Islet precursor cell (in vitro differentiated cells): ENCODE measurements at regions not wholly inside any gene's neighbourhood (a gene's known extent, or its start where the extent isn't known, plus 50 kb on each side); places are given as distances from the start of the nearest gene placed in this dataset.

Experiments
- DNase-seq: peaks from one replicate; pipeline ENCODE4 v3.0.0-alpha.2; 2018

DNA sequence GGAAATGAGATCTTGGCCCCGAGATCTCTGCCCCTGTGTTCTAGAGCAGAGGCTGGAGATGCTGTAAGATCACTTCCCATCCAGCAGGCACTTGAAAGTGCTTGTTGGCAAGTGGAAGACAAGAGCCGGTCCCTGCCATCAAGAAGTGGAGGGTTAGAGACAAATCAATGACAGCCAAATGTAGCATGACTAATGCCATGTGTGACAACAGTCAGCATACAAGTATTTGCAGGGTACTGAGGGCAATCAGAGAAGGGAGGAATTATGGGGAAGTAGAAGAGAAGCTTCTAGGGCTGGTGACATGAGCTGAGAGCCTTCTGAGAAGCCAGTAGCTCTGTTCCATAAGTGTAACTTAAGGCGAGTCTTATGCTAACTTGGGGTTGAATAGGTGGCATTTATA, 58.6 kb downstream of the TMEM17 start:
- no peak for DNase-seq

DNA sequence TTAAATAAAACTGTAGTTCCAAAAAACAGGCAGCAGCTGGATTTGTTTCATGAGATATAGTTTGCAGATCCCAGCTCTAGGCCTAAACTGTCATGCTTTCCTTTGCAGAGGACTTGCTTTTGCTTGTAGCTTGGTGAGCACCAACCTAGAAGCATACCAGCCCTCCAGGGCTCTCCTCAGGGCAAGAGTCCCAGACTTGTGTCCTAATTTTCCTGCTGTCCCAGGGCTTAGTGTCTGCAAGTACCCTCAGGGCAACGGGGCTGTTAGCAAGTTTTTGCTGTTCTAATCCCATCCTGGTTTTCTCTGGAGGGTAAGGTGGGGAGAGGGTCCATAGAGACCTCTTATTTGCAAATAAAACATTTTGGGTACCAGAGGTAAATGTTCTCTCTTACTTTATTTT, 59.5 kb downstream of the TMEM17 start:
- DNase-seq = no peak

DNA sequence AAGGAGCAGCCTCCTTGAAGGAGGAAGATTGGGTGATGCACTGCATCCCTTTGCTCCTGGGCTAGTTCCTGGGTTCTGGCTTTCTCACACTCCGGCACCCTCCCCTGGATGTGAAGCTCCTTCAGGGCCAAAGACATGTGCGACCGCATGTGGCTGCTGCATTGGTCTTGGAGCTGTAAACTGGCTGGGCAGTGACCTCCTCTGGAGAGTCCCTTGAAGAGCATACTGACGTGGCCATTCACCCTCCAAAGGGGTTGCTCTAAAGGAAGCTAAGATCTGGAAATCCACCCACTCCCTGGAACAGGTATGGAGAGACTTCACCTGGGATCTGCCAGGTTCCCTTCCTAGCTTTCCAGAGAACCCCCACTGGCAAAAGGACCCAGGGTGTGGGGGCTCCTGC, 62.1 kb downstream of the TMEM17 start:
- peak; percentile 49 for DNase-seq

DNA sequence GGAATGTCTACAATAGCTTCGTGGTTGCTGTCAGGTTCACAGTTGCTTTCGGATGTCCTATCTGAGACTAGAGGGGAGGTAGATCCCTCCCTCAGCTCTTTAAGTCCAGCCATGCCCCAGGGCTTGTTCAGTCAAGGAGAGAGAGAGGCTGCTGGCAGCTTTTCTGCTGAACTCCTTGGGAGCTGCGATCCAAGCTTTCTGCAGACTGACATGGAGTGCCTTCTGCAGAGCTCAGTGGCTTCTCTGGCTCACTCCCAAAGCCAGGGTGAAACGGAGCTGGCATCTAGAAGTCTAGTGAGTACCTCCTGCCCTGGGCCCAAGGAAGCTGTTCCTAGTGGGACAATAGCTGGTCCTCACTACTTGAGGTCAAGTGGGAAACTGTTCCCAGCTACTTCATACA, 62.5 kb downstream of the TMEM17 start:
- no peak for DNase-seq

DNA sequence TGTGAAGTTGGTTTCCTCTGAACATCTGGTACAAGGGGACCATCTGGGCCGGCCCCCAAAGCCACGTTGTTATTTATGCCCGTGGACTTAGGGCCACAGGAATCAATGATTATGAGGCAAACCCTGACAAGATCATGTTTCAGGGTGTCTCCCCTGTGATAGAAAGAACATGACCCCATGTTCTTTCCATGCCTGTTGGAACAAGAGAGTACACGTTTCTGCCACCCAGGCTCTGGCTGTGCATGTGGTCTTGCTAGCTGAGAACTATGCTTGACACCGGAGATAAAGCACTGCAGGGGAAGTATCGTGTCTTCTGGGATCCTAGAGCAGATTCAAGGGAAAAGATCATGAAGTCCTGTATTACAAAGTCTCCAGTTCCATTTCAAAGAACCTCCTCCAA, 64.2 kb downstream of the TMEM17 start:
- DNase-seq = no peak

DNA sequence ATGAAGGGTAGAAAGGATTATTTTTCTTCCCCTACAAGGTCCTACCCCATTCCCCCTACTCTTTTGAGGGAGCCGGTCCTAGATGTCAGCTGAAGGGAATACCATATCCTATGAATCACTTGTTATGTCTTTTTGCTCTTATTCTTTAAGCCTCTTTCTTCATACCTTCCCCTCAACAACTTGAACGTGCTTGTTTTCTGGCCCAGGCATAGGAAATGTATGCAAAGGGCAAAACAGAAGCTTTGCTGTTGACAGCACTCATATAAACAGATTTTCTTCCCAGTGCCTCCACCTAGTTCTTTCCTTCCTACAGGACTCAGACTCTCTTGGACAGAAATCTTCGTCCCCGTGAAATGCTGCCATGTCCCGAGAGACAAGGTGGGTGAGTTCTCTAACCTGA, 64.6 kb downstream of the TMEM17 start:
- no peak for DNase-seq

- DNase-seq = no peak
These were observed 65.6 kb downstream of the TMEM17 start for GRCh38 chr2:62440281-62440946.

DNA sequence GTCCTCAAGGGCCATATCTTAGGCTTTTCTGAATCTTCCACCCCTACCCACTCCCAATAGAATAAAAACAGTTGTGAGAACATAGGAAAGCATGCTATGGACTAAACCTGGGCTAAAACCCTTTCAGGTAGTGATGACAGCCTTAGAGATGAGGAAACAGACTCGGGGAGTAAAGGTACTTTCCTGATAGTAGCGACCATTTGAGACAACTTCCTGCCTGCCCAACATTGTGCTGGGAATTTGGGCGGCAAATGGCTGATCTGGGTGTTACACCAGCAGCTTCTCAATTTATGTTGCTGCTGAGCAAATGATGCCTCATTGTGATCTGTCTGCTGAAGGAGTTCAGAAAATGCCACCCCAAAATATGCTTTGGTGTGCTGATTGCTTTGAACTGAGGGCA, 66.6 kb downstream of the TMEM17 start:
- DNase-seq = no peak

DNA sequence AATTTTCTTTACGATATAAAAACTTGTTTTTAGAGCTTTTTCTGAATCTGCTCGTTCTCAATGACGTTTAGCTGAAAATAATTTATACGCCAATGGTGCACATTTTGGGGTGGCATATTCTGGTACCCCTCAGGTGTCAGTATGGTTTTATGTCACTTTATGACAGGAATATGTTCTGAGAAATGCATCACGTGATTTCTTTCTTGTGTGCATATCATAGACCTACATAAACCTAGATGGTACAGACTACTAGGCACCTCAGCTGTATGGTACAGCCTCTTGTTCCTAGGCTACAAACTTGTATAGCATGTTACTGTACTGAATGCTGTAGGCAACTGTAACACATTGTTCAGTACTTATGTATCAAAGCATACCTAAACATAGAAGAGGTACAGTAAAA, 68.2 kb downstream of the TMEM17 start:
- DNase-seq = no peak

GRCh38 chr2:62435720-62436119, 70.3 kb downstream of the TMEM17 start:
- no peak for DNase-seq

GRCh38 chr2:62432407-62432806, 73.6 kb downstream of the TMEM17 start:
- peak; percentile 21 for DNase-seq

- peak; percentile 22 for DNase-seq
These were observed 74.5 kb downstream of the TMEM17 start for GRCh38 chr2:62431512-62431911.

DNA sequence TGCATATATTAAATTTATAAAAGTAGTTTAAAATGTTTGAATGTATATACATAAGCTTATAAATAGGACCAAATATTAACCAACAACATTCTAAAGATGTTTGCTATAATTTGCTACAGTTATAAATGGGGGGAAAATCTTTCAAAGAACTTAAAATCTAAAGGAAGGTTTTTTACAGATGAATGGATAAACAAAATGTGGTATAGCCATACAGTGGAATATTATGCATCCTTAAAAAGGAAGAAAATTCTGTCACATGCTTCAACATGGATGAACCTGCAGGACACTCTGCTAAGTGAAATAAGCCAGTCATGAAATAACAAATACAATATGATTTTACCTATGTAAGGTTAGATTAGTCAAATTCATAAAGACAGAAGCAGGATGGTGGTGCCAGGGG, 75.8 kb downstream of the TMEM17 start:
- no peak for DNase-seq

GRCh38 chr2:62427146-62427545, 78.8 kb downstream of the TMEM17 start:
- no peak for DNase-seq

DNA sequence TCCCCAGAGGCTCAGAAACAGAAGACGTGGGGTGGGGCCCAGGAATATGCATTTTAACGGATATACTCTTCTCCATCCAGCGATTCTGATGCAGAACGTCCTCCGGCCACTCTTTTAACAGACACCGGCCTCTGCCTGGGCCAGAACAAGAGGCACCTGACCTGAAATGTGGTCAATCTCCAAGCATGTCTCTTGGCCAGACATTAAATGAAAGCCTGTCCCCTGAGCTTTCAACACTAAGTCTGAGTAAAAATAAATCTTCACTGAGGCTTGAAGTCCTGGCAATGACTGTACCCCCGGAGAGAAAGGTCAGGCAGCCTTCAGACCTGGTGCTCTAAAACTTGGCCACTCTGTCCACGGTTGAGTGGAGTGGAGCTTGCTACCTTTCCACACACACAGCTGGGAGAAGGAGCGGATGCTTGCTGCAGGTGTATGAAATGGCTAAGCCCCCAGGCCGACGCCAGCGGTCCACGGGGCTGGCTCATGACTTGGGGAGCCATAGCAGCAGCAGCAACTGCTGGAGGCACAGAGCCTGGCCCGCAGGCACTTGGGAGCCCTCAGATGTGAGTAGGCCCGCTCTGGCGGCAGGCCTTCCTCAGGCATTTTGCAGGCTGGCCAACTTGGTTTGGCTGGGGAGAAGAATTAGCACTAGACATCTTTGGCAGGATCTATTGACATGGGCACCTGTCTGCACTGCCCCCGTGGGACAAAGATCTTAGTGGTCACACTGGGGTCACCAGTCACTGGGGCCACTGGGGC, 79.7 kb downstream of the TMEM17 start:
- DNase-seq = no peak

DNA sequence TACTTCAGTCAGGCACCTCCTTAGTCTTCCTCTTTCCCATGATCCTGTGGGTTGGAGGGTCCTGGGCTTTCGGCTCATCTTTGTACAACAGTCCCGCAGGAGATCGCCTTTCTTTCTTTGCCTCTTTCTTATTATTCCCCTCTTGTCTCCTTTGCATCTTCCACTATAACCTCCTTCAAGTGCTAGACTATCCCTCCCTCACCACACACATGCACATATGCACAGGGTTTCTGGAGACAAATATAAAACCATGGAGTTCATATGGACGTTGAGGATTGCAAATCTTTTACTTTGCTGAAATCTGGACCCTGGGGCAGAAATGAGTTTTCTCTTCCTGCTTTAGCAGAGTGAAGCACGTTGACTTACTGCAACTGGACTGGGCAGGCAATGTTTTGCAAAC, 80.3 kb downstream of the TMEM17 start:
- no peak for DNase-seq

DNA sequence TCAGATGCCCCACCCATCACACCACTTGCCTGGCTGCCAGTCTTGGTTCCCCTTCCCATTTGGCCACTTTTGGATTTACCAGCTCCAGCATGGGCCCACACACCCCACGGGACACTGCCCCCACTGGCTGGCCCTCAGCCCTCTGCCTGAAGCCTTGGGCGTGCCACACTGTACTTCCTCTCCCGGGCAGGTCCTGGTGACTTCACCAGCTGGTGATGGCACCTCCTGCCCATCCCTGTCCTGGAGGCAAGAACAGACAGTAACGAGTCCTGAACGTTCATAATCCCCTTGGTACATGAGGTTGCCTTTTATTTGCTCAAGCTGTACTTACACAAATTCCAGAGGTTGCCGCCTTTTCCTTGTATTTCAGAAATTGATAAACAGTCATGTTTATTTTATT, 81.1 kb downstream of the TMEM17 start:
- DNase-seq = no peak

- no peak for DNase-seq
These were observed 82.0 kb downstream of the TMEM17 start for GRCh38 chr2:62423883-62424458.

DNA sequence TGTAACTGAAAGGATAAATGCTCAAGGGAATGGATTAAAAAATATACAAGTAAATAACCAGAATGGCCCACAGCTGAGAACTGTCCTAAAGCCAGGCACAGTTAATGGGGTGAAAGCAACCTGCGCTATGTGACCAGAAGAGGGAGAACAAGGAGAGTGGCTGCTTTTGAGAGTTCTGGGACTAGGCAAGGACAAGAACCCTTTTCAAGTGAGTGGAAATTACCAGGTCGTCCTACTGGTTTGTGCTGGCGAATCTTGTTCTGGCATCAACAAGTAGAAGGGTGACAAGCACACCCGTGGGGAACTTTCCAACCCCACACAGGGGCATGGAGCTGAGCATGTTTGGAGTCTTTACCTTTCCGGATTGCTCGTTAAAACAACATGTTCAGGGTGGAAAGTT, 82.8 kb downstream of the TMEM17 start:
- DNase-seq = peak; percentile 68

DNA sequence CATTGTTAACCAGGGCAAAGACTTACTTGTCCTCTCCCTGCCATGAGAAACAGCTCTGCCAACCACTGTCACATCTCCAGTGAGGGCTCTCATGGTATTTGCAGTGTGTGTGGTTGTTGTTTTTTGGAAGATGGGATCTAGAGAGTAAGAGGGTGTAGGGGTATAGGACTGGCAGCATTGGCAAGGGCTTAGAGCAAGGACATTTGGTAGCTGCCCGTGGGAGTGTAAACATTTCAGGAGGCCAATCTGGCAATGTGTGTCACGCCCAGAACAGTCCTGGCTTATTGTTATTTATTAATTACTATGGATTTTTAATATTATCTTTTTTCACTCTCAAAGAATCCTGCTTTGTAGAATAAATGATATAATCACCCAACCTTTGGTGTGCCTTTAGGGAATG, 90.5 kb downstream of the TMEM17 start:
- DNase-seq = no peak

DNA sequence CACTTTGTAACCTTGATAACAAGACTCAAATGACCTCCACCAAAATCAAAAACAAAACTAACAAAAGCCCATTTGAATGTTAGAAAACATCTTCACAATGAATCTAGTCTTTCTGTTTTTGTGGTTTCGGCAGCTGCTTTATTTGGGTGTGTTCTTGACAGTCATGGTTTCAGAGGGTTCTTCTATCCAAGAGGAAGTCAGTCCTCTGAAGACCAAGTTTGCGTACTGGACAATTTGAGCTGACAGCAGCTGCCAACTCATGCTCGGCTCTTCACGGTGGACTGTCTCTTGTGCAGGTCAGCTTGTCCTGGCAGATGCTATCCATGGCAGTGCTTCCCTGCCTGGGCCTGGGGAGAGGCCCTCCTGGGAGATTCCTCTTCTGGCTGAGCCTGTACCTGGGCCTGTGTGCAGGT, 91.0 kb downstream of the TMEM17 start:
- no peak for DNase-seq

GRCh38 chr2:62413116-62413663, 92.8 kb downstream of the TMEM17 start:
- no peak for DNase-seq

- DNase-seq = no peak
These were observed 93.7 kb downstream of the TMEM17 start for GRCh38 chr2:62412347-62412742.

DNA sequence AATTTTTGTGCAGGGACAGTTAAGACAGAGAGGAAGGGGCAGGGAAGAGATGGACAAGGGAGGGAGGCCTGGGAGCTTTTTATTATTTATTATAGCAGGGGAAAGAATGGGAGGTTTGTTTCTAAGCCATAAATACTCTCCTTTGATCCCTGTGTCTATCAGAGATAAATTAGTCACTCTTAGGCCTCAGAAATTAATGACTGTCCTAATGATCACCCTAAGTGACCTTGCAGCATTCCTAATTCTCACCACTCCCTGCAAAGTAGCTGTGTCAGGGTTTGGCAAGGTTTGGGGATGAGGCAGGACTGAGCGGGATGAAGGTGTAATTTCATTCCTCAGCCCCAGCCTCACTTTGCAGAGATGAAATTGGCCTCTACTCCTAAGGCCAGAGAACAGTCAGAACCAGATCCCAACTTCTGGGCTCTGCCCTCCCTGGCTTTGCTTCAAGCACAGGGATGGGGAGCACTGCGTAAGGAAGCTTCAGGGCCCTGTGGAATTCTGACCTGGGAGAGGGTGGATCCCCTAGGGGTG, 95.0 kb downstream of the TMEM17 start:
- no peak for DNase-seq
